Occipital lobe (tissue), 1 donor: ENCODE measurements at regions not wholly inside any gene's neighbourhood (a gene's known extent, or its start where the extent isn't known, plus 50 kb on each side); places are given as distances from the start of the nearest gene placed in this dataset.
"Not testable (repeated sequence)": the region's sequence is repeated elsewhere in the genome, so short reads cannot be mapped to it uniquely, and the experiment has no call there.

Experiments used
- DNase-seq: peaks from one replicate; lab custom pipeline; 2025; lab: John Stamatoyannopoulos, UW

- no peak for DNase-seq
Measured at GRCh38 chr4:101730291-101731117, 60.0 kb upstream of the BANK1 start.

DNA sequence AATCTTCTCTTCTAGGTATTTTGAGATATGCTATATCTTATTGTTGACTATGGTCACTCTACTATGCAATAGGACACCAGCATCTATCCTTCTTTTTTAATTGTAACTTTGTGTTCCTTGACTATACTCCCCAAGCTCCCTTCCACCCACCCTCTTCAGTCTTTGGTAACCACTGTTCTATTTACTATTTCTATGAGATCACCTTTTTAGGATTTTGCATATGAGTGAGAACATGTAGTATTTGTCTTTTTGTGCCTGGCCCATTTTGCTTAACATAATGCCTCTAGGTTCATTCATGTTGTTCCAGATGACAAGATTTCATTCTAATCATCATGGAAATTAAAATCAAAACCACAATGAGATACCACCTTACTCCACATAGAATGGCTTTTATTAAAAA is 63.3 kb upstream of the BANK1 start:
- no peak for DNase-seq

DNA sequence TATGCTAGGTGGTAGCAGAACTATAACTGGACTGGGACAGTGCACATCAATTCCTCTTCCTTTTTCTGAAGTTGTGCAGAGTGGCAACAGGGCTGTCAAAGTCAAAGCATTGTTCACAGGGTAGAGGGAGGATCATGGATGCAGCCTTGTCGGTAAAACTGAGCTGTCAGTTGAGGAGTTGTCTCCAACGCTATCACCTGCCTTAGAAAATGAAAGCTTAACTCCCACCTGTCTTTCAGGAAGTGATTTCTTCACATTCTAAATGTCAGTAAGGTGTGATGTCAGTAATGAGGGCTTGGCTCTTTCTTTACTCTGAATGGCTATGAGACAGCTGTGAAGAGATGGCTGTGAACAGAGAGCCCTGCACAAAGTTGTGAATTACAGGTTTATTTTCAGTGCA is 66.4 kb upstream of the BANK1 start:
- no peak for DNase-seq

- no peak for DNase-seq
Measured at GRCh38 chr4:101718810-101719209, 71.7 kb upstream of the BANK1 start.

DNA sequence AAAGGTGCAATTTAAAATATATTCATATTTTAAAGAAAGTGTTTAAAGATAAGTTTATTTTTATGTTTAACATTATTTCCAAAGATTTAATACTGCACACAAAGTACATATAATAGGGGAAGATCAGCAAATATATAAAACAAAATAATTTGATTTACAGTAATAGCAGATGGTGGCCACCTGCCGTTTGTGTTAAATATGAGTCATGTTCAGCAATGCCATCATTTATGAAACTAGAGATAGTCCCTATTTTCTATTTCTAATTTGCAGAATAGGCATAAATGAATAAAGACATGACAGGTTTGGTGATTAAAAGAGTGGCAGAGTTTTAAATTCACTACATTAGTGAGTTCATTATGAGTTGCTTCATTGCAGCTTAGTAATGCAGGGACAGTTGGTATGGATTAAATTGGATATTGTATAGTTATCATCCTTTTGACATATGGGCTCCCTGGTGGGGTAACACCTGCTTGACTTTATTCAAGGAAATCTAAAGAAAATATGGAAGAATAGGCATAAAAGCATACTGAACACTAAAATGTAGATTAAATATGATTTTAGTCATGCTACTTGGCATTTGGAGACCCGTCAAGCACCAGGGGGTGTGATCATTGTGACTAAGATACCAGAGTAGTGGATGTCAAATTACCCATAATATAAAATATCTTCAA is 78.8 kb upstream of the BANK1 start:
- no peak for DNase-seq

DNA sequence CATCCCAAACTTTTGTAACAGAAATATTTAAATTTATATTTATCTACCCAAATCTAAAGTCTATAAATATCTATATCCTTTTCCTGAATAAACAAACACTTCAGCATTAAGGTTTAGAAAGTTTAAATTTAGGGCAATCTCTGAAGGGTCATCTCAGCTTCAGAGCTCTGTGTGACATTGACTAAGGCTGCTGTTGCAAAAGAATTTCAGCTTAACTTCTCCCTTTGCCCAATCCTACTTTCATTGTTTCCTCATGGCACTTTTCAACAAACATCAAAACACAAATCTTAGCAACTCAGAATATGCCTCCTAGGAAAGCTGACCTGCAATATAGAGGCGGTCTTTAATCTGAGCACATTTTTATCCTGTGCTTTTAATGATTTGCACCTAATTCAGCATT is 79.7 kb upstream of the BANK1 start:
- DNase-seq: no peak

DNA sequence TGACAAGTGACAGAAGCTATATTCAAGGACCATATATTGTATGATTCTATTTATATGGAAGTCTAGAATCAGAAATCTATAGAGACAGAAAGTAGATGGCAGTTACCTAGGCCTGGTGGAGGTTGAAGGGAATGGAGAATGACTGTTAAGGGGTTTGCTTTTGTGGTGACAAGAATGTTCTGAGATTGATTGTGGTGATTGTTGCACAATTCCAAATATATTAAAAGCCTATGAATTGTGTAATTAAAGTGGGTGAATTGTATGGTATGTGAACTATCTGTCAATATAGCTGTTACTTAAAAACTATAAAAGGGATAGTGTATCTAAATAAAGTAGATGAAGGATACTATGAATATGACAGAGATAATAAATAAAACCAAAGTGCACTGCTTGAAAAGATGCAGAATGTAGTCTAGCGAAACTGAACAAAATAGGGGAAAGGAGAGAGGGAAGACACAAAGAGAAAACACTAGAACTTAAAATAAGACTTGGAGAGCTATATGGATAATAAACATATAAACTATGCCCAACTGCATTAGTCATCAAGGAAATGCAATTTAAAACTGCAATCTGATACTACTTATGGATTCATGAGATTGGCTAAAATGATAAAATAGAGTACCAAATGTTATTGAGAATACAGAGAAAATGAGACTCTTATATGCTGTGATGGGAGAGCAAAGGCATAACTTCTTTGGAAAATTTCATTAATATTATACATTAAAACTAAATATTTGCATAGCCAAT is 82.1 kb upstream of the BANK1 start:
- DNase-seq: no peak

- no peak for DNase-seq
Measured at GRCh38 chr4:101707596-101707995, 82.9 kb upstream of the BANK1 start.

GRCh38 chr4:101706535-101707057 is 83.9 kb upstream of the BANK1 start:
- no peak for DNase-seq

GRCh38 chr4:101701551-101701950 is 89.0 kb upstream of the BANK1 start:
- DNase-seq: no peak

- DNase-seq: no peak
Measured at GRCh38 chr4:101699441-101700124, 90.9 kb upstream of the BANK1 start.

- DNase-seq: peak; percentile 0
Measured at GRCh38 chr4:101697266-101697665, 93.3 kb upstream of the BANK1 start.

DNA sequence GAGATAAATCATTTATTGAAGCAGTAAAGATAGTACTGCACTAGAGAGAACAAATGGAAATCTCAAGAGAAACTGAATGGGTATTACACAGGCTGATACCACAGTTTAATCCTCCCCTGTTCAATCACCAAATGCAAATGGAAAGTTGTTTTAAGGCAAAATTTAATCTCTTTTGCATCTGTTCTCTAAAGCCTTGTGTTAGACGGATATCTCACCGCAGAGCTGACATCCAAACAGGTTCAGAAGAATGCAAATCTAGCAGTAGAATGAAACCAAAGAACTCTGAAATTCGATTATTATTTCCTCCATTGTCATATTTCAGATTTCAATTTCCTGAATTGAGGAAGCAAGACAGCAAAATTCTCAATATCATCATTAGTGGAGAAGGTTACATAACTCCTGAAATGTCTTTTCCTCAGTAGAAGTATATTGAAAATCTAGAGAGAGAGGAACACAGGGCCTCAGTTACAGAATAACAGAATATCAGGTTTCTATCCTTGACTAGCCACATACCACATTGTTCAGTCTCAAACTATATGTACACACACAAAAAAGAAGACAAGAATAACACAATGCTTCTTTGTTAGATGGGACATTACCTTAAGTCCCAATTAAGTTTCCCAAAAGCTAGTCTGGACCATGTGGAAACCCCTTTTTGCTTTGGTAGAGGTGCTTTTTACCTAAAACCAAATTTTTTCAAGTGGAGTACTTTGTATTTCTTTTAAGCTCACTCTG is 94.1 kb upstream of the BANK1 start:
- no peak for DNase-seq

GRCh38 chr4:101695176-101695575 is 95.4 kb upstream of the BANK1 start:
- no peak for DNase-seq

- DNase-seq: not testable (repeated sequence)
Measured at GRCh38 chr4:101694403-101694802, 96.1 kb upstream of the BANK1 start.

GRCh38 chr4:101693842-101694398 is 96.6 kb upstream of the BANK1 start:
- no peak for DNase-seq

DNA sequence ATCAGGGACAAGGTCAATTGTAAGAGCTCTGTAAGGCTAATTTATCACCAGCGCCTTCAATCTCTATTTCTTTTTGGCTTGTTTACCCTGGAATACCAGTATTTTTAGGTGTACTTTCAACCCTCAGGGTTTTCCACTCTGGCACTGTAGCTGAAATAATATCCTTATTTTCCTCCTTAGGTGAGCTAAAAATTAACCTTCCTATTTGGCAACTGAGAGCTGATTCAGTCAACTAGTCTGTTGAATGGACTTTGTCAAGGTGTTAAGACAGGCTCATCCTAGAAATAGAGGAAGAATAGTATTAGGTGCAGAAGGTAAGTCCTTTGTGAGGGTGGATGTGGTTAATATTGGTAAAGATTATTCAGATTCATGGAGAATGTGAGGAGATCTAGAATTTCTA is 101.3 kb upstream of the BANK1 start:
- no peak for DNase-seq

DNA sequence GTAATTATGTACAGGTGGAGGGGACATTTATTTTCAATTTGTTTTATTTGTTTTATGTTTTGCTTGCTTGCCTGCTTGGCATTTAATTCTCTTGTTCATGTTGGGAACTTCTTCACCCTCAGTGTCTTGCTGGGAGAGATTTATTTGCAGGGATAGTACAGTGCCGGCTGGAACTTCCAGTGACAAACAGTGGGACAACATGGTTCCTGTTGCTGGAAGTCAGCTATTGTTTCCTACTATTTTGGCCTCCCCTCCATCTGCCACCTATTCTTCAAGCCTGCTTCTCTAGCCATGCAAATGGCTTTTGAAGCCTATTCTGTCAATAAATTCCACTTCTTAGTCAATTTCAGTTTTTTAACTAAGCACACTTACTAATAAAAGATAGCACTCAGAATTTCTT is 105.4 kb upstream of the BANK1 start:
- no peak for DNase-seq

DNA sequence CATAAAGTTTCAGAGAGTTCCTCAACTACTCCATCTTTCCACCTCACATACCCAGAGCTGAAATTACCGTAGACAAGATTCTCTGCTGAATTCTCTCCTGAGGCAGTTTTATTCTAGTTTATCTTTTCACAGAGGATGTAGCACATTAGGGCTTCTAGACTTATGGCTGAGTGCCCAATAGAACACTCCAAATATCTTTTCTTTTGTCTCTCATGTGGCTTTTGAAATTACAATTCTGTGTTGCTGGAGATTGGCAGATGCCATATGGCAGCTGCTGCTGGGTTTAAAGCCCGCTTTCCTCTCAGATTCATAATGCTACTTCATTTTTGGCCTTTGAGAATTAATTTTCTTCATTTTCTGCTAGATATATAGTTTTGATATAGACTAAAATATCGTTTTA is 107.6 kb upstream of the BANK1 start:
- no peak for DNase-seq

- no peak for DNase-seq
Measured at GRCh38 chr4:101678180-101678579, 112.3 kb upstream of the BANK1 start.

GRCh38 chr4:101670897-101671296 is 119.6 kb upstream of the BANK1 start:
- DNase-seq: no peak
